ENCODE measurements at regions not wholly inside any gene's neighbourhood (a gene's known extent, or its start where the extent isn't known, plus 50 kb on each side); places are given as distances from the start of the nearest gene placed in this dataset.

DNA sequence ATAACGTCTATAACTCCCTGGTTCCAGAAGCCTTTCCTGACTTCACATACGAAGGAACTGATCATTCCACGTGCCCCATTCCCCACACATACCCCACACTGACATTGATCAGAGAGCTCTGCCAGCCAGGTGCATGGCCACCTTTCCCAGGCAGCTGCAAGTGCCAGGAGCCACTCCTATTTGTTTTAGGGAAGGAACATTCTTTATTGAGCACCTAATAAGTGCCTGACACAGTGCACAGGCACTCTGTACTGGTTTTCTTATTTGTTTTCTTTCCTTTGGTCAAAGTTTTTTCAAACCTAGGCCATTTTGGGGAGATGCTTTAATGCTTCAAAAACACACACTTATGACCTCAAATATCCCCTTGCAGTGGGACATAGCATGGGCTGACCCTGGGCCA is 50.0 kb downstream of the PITPNM2 start:
- no peak for DNase-seq (ENCODE audit: low spot score in 2 of 2)
- Mint-ChIP-seq H3K27me3 (peaks cover 2% of the 10 kb centered on the region), H3K9me3 (no peaks in the 10 kb centered on the region), H3K27ac (no peak overlapping the region), H3K4me1 (peaks cover 34% of the 10 kb centered on the region), H3K4me3 (no peak overlapping the region), H3K36me3 (peaks cover 3% of the 10 kb centered on the region)
- no peak for ATAC-seq (ENCODE audit: low read depth)

DNA sequence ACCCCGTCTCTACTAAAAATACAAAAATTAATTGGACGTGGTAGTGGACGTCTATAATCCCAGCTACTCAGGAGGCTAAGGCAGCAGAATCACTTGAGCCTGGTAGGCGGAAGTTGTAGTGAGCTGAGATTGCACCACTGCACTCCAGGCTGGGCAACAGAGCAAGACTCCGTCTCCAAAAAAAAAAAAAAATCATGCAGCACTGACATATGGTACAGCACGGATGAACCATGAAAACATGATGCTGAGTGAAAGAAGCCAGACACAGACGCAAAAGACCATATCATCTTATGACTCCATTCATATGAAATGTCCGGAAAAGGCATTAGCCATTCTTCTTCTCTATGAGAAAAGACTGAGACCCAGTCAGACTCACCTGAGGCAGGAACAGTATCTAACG is 50.4 kb downstream of the PITPNM2 start:
- no peak overlapping the region for H3K27ac Mint-ChIP-seq
- DNase-seq (ENCODE audit: low spot score in 2 of 2), result no peak
- no peak overlapping the region for H3K4me3 Mint-ChIP-seq
- ATAC-seq (ENCODE audit: low read depth), result no peak
- no peaks in the 10 kb centered on the region for H3K9me3 Mint-ChIP-seq
- peaks cover 30% of the 10 kb centered on the region for H3K4me1 Mint-ChIP-seq
- peaks cover 2% of the 10 kb centered on the region for H3K27me3 Mint-ChIP-seq
- peaks cover 2% of the 10 kb centered on the region for H3K36me3 Mint-ChIP-seq

DNA sequence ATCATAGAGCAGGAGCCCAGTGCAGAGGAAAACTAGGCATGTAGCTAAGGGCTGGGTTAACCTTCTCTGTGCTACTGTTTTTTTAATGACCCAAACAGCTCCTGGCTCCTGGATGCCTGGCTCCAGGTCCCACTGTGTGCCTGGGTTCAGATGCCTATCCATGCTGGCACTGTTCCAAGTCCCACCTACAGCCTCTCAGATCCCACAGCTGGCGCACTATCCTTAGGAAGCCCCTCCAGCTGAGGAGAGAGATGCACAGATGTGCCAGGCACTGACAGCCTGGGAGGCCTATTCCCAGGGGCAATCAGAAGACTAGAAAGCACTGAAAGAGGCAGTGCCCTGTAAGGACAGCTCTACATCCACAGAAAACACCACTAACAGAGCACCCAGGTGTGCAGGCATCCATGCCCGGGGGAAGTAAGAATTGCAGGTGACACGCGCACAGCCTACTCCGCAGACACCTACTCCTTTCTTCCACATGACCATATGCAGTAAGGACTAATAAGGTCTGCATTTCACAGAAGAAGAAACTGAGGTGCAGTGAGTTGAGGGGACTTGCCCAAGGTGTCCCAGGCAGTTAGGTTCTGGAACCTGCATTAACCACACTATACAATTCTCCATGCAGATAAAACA is 51.2 kb downstream of the PITPNM2 start:
- no peak for ATAC-seq (ENCODE audit: low read depth)
- Mint-ChIP-seq H3K27me3 (peaks cover 2% of the 10 kb centered on the region), H3K36me3 (peaks cover 2% of the 10 kb centered on the region), H3K27ac (no peak overlapping the region), H3K4me3 (no peak overlapping the region), H3K9me3 (no peaks in the 10 kb centered on the region), H3K4me1 (peaks cover 26% of the 10 kb centered on the region)
- no peak for DNase-seq (ENCODE audit: low spot score in 2 of 2)

DNA sequence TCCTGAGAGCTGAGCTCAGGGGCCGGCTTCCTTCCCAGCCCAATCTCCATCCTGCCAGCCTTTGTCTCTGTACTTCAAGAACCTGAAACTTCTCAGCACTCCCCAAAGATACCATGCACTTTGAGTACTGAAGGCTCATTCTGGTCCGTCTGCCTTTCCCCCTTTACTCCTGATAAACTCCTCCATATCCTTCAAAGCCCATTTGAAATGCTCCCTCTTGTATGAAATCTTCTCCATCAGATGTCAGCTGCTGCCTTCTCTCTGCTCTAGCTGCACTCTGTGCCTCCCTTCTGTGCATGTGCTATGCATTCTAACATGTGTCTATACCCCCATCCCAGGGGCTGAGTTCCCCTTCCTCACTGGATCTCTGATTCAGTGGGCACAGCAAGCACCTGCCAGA is 52.1 kb downstream of the PITPNM2 start:
- DNase-seq (ENCODE audit: low spot score in 2 of 2) (no peak), ATAC-seq (ENCODE audit: low read depth) (no peak)
- Mint-ChIP-seq H3K27me3 (peaks cover 2% of the 10 kb centered on the region), H3K36me3 (peaks cover 2% of the 10 kb centered on the region), H3K27ac (peak overlapping the region; percentile 54), H3K9me3 (no peaks in the 10 kb centered on the region), H3K4me1 (peaks cover 26% of the 10 kb centered on the region), H3K4me3 (peak overlapping the region; percentile 51)

DNA sequence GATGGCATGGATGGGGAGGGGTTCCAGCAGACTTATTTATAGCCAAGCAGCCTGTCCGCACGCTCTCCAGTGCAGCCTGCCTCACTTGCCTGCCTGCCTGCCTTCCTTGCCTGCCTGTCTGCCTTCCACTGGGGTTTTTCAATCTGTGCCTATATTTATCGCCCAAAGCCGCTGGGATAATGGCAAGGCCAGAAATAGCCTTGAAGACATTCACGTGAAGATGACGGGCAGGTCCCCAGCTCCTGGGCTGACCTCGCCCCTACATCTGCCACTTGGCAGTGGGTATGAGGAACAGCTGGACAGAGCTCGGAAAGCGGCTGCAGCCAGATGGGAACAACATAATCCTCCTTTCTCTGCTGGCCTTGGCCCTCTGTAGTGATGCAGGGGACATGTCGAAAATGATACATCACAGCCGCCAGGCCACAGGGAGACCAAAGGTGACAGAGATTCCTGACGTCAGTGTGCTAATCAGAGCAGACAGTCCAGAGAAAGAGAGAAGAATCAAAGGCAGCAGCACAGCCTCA is 53.3 kb downstream of the PITPNM2 start:
- ATAC-seq (ENCODE audit: low read depth) (no peak), DNase-seq (ENCODE audit: low spot score in 2 of 2) (no peak)
- H3K9me3 Mint-ChIP-seq, result no peaks in the 10 kb centered on the region

DNA sequence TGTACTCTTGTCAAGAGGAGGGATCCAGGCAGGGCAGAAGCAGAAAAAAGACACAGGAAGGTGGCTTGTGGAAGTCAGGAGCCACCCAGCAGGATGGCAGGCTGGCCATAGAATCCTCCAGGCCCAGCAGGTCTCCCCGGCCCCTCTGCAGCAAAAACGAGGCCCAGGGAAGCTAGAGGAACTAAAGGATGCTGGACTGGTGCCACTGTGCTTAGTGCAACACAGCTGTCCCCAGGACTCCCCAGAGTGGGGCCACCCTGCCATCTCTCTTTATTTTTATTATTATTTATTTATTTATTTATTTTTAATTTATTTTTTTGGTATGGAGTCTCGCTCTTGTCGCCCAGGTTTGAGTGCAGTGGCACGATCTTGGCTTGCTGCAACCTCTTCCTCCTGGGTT is 54.1 kb downstream of the PITPNM2 start:
- no peak for DNase-seq (ENCODE audit: low spot score in 2 of 2)
- peaks cover 30% of the 10 kb centered on the region for H3K4me1 Mint-ChIP-seq

More for the DNA sequence above, 53.3 kb downstream of the PITPNM2 start:
- H3K4me3 Mint-ChIP-seq, result no peak overlapping the region
- peaks cover 2% of the 10 kb centered on the region for H3K27me3 Mint-ChIP-seq
- peaks cover 2% of the 10 kb centered on the region for H3K36me3 Mint-ChIP-seq
- peaks cover 29% of the 10 kb centered on the region for H3K4me1 Mint-ChIP-seq
- no peak overlapping the region for H3K27ac Mint-ChIP-seq

DNA sequence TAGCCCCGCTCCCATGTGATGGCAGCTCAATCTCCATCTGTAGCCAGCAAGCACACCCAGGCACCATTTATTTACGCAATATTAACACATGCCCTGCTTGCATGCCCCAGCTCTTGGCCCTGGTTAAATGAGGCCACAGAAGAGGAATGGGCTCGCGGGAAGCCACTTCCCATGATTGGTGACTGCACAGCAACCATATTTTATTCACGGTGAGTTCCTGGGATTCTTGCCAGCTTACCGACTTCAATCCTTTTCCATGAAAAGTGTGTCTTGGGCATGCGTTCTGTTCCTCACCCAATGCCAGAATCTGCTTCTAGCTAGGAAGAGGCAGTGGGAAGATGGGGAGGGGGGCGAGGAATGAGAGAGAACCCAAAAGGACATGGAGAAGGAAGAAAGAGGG is 54.7 kb downstream of the PITPNM2 start:
- H3K27ac Mint-ChIP-seq, result no peak overlapping the region
- no peaks in the 10 kb centered on the region for H3K9me3 Mint-ChIP-seq
- peaks cover 2% of the 10 kb centered on the region for H3K36me3 Mint-ChIP-seq
- no peak for DNase-seq (ENCODE audit: low spot score in 2 of 2)
- H3K27me3 Mint-ChIP-seq, result peaks cover 2% of the 10 kb centered on the region
- H3K4me1 Mint-ChIP-seq, result peaks cover 35% of the 10 kb centered on the region
- ATAC-seq (ENCODE audit: low read depth), result no peak
- H3K4me3 Mint-ChIP-seq, result no peak overlapping the region

More for the DNA sequence above, 54.1 kb downstream of the PITPNM2 start:
- H3K4me3 Mint-ChIP-seq, result no peak overlapping the region
- no peaks in the 10 kb centered on the region for H3K9me3 Mint-ChIP-seq
- no peak overlapping the region for H3K27ac Mint-ChIP-seq
- no peak for ATAC-seq (ENCODE audit: low read depth)
- H3K36me3 Mint-ChIP-seq, result peaks cover 2% of the 10 kb centered on the region
- H3K27me3 Mint-ChIP-seq, result peaks cover 2% of the 10 kb centered on the region

DNA sequence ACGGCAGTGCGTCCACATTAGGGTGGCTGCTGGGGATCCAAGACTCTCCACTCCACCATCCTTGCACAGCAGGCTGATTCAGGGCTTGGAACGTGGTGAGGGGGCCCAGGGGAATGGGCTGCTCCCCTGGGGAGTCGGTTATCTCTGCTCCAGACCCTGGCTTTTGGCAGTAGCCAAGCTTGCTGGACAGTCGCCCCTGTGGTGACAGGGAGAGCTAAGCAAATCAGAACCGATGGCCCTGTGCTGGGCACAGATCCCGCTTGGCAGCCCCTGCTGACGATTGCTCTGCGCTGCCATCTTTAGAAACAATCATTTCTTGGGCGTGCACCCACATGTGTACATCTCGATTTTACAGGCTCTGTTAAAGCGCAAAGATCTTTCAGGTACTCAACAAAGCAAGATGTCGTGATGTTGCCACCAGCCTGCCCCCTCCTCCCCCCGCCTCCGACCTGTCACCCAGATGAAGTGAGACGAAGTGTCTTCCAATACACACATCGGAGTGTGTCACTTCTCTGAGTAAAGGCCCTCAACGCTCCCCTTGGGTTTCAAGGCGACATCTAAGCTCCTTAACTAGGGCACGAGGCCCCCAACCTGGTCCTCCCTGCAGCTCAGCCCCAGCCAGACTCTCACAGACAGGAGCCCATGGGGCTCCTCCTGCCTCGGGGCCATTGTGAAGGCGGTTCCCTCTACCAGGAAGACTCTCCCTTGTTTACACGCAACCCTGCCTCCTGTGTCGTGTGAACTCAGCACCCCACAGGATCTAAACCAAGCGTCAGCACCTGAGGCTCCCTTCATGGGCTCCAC is 55.6 kb downstream of the PITPNM2 start:
- Mint-ChIP-seq H3K9me3 (no peaks in the 10 kb centered on the region), H3K4me1 (peaks cover 35% of the 10 kb centered on the region), H3K27ac (peak overlapping the region; percentile 7), H3K36me3 (peaks cover 2% of the 10 kb centered on the region), H3K27me3 (peaks cover 2% of the 10 kb centered on the region), H3K4me3 (no peak overlapping the region)
- ATAC-seq (ENCODE audit: low read depth), result no peak
- no peak for DNase-seq (ENCODE audit: low spot score in 2 of 2)

DNA sequence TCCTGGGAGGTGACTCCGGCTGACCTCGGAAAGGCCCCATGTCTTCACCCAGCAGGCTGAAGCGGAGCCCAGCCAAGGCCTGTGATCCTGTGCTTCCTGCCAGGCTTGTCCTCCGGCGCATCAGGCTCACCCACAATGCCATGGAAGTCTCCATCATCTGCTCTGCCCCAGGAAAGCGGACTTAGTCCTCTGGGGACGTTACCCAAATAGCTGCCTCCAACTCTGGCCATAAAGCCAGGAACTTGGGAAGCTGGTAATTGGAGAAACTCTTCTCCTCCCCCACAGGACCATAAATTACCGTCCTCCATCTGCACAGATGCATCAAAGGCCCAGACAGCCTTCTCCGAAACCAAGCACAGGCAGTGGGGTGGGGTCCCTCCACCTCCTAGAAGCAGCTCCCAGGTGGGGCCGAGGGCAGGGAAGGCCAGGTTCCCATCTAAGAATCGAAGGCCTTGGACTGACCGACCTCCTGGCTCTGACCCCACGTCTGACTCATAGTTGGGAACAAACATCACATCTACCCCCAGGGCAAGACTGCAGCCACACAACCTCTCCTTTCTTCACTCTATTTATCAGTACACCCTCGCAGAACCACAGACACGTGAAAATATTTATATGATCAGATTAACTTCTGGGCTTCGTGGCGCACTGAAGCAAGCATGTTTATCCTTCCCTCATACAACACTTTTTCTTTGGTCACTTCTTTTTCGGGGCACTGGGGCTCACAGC is 56.4 kb downstream of the PITPNM2 start:
- DNase-seq (ENCODE audit: low spot score in 2 of 2), result no peak
- H3K9me3 Mint-ChIP-seq, result no peaks in the 10 kb centered on the region
- peaks cover 2% of the 10 kb centered on the region for H3K36me3 Mint-ChIP-seq
- H3K4me3 Mint-ChIP-seq, result no peak overlapping the region
- ATAC-seq (ENCODE audit: low read depth), result no peak
- peaks cover 2% of the 10 kb centered on the region for H3K27me3 Mint-ChIP-seq
- H3K27ac Mint-ChIP-seq, result peak overlapping the region; percentile 7
- peaks cover 32% of the 10 kb centered on the region for H3K4me1 Mint-ChIP-seq

DNA sequence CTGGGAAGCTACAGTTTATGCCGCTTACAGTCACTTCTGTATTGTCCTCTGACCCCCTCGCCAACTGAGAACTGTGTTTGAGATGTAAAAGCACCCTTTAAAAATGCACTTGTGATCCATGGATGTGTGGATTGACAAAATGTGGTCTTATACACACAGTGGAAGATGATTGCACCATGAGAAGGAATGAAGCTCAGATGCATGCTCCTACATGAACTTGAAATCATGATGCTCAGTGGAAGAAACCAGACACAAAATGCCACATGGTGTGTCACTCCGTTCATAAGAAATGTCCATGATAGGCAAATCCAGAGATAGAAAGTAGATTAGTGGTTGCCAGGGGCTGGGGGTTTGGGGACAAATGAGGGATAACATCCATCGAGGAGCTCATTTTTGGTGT is 58.0 kb downstream of the PITPNM2 start:
- Mint-ChIP-seq H3K36me3 (peaks cover 3% of the 10 kb centered on the region), H3K9me3 (no peaks in the 10 kb centered on the region), H3K4me3 (no peak overlapping the region), H3K27me3 (peaks cover 2% of the 10 kb centered on the region), H3K27ac (peak overlapping the region; percentile 66), H3K4me1 (peaks cover 32% of the 10 kb centered on the region)
- ATAC-seq (ENCODE audit: low read depth) (no peak), DNase-seq (ENCODE audit: low spot score in 2 of 2) (no peak)

DNA sequence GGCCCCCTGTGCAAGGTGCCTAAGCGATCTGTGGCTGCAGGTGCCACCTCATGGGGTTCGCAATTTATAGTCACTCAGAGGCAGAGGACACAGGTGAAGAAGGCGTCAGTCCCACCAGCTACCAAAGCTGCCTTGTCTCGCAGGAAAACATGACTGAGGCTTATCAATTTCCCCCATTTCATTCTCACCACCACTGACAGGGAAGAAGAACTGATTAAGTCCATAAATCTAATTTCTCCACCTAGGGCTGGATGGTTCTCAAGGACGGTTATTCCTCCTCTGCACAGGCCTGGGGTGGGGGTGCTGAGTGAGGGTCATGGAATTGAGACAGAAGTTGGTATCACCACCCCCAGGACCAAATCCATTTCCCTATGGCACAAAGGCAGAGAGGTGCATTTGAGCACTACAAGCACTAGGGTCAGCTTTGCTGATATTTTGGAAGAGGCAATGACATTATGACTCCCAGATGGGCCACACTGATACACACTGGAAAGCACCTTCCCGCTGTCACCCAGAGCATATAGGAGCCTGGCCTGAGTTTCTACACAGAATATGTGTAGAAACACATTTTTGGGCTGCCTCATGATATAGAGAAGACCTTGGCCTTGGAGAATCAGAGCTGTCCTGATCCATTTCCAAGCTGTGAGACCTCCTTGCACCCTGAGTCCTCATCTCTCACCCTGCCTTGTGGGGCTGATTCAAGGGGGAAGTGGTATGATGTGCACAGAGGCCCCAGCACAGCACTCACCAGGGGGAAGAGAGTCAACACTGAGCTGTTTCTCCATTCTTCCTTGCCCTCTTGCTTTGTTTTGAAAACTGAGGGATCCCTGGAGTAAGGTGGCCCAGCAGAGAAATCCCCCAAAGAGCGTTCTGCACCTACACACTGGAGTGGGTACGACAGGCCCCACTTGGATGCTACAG is 59.4 kb downstream of the PITPNM2 start:
- DNase-seq (ENCODE audit: low spot score in 2 of 2) (no peak), ATAC-seq (ENCODE audit: low read depth) (peak; percentile 31)
- H3K36me3 Mint-ChIP-seq, result peaks cover 3% of the 10 kb centered on the region
- H3K27me3 Mint-ChIP-seq, result peaks cover 2% of the 10 kb centered on the region
- H3K4me1 Mint-ChIP-seq, result peaks cover 31% of the 10 kb centered on the region
- no peak overlapping the region for H3K4me3 Mint-ChIP-seq
- no peaks in the 10 kb centered on the region for H3K9me3 Mint-ChIP-seq
- peak overlapping the region; percentile 66 for H3K27ac Mint-ChIP-seq

DNA sequence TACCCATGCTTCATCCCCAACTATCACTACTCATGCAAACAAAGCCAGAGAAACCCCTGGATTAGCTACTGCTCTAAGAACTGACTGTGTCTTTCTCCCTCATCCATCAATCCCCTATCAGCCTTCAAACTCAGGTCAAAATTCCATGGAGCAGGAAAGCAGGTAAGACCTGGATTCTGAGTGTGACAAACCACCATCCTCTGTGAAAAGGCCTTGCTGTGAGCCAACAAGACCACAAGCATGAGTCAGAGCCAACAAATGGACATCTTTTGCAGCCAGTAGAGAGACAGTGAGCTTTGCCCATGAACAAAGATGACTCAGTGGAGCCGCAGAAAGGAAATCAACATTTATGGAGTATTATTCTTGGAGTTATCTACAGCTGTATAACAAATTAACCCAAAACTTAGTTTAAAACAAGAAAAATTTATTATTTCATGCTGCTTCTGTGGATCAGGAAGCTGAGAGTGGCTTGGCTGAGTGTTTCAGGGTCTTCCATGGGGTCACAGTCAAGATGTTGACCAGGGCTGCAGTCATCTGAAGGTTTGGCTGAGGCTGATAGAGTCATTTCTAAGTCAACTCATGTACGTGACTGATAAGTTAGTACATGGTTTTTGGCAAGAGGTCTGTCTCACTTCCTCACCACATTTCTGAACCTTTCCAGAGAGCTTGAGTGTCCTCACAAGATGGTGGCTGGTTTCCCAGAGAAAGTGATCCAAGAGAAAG is 61.1 kb downstream of the PITPNM2 start:
- peak overlapping the region; percentile 77 for H3K27ac Mint-ChIP-seq

DNA sequence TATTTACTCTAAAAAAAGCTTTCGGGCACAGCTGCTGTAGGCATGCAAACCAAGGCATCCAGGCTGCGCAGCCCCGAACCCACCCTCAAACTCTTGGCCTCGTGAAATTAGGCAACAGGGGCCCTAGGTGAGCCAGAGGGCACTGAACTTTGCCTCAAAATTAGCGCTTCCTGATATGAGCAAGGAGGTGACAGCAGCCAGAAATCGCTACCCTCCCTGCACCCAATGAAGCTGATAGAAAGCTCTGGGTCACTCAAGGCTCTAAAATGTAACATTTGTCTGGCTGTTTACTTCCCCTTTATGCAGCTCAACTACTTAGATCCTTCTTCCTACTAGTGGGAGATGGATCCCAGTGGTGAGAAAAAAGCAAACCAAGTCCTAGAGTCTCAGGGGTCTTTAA is 61.8 kb downstream of the PITPNM2 start:
- ATAC-seq (ENCODE audit: low read depth) (peak; percentile 83), DNase-seq (ENCODE audit: low spot score in 2 of 2) (no peak)
- Mint-ChIP-seq H3K27ac (peak overlapping the region; percentile 77), H3K9me3 (no peaks in the 10 kb centered on the region), H3K36me3 (peaks cover 1% of the 10 kb centered on the region), H3K27me3 (no peaks in the 10 kb centered on the region), H3K4me1 (peaks cover 40% of the 10 kb centered on the region), H3K4me3 (peak overlapping the region; percentile 27)

More for the DNA sequence above, 61.1 kb downstream of the PITPNM2 start:
- no peak overlapping the region for H3K4me3 Mint-ChIP-seq
- peaks cover 1% of the 10 kb centered on the region for H3K36me3 Mint-ChIP-seq
- no peaks in the 10 kb centered on the region for H3K9me3 Mint-ChIP-seq
- DNase-seq (ENCODE audit: low spot score in 2 of 2) (no peak), ATAC-seq (ENCODE audit: low read depth) (no peak)
- no peaks in the 10 kb centered on the region for H3K27me3 Mint-ChIP-seq
- peaks cover 40% of the 10 kb centered on the region for H3K4me1 Mint-ChIP-seq
